ENCODE measurements at regions not wholly inside any gene's neighbourhood (a gene's known extent, or its start where the extent isn't known, plus 50 kb on each side); places are given as distances from the start of the nearest gene placed in this dataset.

DNA sequence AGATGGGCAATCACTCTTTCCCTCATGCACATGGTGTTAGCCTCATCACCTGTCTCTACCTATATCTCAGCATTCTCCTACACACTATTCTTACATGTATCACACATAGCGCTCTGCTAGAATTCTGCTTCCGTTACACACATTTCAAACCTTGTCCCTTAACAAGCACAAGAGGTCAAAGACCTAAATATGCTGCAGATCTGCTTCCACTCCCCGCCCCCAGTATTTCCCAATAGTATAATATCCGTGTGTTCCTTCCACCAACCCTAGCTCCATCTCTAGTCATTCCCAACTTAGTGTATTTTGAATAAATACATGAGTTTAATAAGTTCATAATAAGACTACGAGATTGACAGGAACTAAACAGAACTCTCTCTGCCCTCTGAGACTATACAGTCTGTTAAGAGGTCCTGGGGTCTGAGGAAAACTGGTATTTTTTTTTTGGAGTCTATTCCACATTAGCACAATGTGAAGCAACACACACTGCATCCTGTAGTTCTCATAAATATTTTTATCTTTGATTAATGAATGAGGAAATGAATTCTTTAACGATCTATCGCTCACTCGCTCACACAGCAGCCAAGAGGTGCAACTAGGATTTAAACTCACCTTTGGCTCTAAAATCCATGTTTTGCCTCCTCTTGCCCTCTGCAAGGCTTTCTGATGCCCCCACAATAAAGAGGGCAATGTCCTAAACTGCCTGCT, 491.6 kb downstream of the QKI start:
- TF ChIP-seq CTCF (IDR thresholded peaks at IDR 0.05) = no peak
- TF ChIP-seq POLR2A (IDR thresholded peaks at IDR 0.05) = no peak
- TF ChIP-seq EP300 (IDR thresholded peaks at IDR 0.05) = no peak
